GM12892 (cell line): ENCODE measurements at regions not wholly inside any gene's neighbourhood (a gene's known extent, or its start where the extent isn't known, plus 50 kb on each side); places are given as distances from the start of the nearest gene placed in this dataset.
"Not testable (repeated sequence)": the region's sequence is repeated elsewhere in the genome, so short reads cannot be mapped to it uniquely, and the experiment has no call there.

Experiments
- DNase-seq: peaks from one replicate; pipeline ENCODE4 v3.0.0; 2011; ENCODE audit not compliant: insufficient read length
- FAIRE-seq: peaks from 2 replicates; lab custom pipeline; 2011; peaks lifted over from hg19 to GRCh38; lab: Jason Lieb, UNC
- POLR2A ChIP-seq: IDR thresholded peaks from 2 replicates; pipeline ENCODE4 v1.6.1; 2011; ENCODE audit warnings: low read depth, low read length, control low read depth
- POLR2AphosphoS5 ChIP-seq: IDR thresholded peaks from 2 replicates; pipeline ENCODE4 v1.6.1; 2011; ENCODE audit warnings: low read depth, low read length, control low read depth
- TAF1 ChIP-seq: IDR thresholded peaks from 2 replicates; pipeline ENCODE4 v1.6.1; 2011; ENCODE audit warnings: low read depth, mild to moderate bottlenecking, control low read depth, low read length, borderline replicate concordance

DNA sequence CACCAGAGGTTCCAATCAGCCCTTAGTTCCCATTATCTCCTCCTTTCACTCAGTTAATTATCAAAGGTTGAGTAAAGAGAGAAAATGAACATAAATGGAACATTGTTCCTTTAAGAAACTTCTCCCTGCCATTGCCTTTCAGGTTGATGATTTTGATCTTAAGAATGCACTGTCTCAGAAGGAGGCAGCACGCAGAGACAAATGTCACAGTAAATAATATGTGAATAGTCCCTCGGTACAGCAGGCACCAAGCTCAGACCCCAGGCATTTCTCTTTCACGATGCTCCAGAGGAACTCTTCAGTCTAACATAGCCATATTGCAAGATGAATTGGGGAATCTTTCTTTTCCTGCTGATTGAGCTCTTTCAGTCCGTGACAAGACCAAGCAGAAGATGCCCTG lies 435.3 kb upstream of the SPTLC3 start:
- no peak for DNase-seq

DNA sequence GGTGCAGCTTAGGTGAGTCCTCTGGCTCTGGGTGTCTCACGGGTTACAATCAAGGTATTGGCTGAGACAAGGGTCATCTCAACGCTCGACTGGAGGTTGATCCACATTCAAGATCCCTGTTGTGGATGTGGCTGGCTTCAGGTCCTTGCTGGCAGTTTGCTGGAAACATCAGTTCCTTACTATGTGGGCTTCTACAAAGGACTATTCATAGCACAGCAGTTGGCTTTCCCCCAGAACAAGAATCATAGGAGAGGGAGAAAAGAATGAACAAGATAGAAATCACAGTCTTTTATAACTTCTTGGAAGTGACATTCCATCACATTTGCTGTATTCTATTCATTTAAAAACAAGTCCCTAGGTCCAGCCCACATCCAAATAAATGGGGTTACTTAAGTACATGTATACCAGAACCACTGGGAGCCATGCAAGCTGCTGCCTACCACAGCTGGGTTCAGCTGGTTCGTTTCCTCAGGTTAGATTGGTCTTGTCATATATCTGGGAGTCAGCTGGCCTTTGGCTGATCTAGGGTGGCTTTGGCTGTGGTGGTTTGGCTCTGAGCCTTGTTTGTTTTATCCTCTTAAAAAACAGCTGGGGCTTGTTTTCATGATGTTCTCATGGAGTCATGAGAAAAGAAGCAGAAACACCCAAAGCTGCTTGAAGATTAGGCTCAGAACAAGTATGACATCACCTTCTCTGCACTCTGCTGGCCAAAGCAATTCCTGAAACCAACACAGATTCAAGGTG lies 433.2 kb upstream of the SPTLC3 start:
- DNase-seq (no peak), FAIRE-seq (no peak)
- TF ChIP-seq POLR2AphosphoS5 (no peak), TAF1 (no peak)

More for the DNA sequence above, 435.3 kb upstream of the SPTLC3 start:
- TF ChIP-seq TAF1, result no peak
- TF ChIP-seq POLR2AphosphoS5, result no peak
- no peak for FAIRE-seq

DNA sequence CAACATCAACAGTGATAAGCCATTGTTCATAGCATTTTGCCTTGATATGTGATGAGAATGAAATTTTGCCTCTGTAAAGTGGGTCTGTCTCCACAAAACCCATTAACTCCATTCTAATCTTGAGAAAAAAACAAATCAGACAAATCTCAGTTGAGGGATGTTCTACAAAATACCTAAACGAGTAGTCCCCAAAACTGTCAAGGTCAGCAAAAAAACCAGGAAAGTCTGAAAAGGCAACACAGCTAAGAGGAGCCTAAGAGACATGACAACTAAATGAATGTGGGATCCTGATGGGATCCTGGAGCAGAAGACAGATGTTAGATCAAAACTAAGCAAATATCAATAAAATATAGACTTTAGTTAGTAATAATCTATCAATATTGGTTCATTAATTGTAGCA lies 431.6 kb upstream of the SPTLC3 start:
- DNase-seq, result no peak
- FAIRE-seq, result no peak
- TF ChIP-seq TAF1, result no peak
- TF ChIP-seq POLR2AphosphoS5, result no peak
- TF ChIP-seq POLR2A, result no peak

GRCh38 chr20:12581644-12582289 lies 427.0 kb upstream of the SPTLC3 start:
- DNase-seq (no peak), FAIRE-seq (no peak)
- TF ChIP-seq TAF1, result no peak
- TF ChIP-seq POLR2A, result no peak
- TF ChIP-seq POLR2AphosphoS5, result no peak

- not testable (repeated sequence) for DNase-seq, FAIRE-seq
Observed at GRCh38 chr20:12582710-12583109, 426.1 kb upstream of the SPTLC3 start.

DNA sequence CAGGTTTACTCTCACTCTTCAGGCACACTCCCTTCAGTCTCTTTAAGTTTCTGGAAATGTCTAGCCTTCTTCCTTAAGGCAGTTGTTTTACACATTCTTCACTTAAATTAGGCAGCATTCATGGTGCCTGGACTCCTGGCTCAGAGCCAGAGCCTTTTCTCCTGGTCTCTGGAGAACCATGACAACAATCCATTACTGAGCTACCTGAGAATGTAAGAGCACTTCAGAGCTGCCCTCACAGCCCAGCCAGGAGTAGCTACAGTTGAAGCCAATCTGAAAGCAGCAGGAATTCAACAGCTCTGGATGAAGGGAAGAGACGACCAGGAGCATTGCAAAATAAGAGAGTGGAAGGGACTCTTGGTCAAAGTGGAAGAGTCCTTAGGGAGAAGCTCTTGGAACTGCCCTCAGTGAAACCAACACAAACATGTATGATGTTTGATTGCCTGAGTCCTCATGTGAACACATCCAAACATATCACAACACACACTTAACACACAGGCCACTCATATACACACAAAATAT lies 416.8 kb upstream of the SPTLC3 start:
- TF ChIP-seq POLR2AphosphoS5, result no peak
- no peak for TF ChIP-seq TAF1
- TF ChIP-seq POLR2A, result no peak
- DNase-seq, result no peak
- FAIRE-seq, result no peak

DNA sequence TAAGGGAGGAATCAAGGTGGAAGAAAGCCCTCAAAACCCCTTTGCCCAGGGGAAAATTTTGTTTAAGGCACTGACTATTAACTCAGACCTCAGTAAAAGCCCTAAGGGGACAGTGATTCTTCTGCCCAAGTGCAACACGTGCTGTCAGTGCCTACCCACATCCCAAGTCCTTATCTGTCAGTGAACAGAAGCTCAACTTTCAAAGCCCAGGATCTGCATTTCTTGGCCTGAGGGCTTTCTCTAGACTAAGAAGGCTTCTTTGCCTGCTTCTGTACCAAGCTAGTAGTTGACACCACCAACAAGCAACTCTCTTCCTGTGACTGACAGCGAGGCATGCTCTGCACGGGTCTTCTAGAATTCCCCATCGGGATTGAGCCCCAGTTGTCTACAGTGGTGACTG lies 416.0 kb upstream of the SPTLC3 start:
- no peak for FAIRE-seq
- TF ChIP-seq POLR2AphosphoS5 (no peak), TAF1 (no peak), POLR2A (no peak)
- DNase-seq, result no peak

GRCh38 chr20:12593342-12593873 lies 415.4 kb upstream of the SPTLC3 start:
- DNase-seq, result no peak
- FAIRE-seq, result no peak
- TF ChIP-seq POLR2A (no peak), TAF1 (no peak), POLR2AphosphoS5 (no peak)

DNA sequence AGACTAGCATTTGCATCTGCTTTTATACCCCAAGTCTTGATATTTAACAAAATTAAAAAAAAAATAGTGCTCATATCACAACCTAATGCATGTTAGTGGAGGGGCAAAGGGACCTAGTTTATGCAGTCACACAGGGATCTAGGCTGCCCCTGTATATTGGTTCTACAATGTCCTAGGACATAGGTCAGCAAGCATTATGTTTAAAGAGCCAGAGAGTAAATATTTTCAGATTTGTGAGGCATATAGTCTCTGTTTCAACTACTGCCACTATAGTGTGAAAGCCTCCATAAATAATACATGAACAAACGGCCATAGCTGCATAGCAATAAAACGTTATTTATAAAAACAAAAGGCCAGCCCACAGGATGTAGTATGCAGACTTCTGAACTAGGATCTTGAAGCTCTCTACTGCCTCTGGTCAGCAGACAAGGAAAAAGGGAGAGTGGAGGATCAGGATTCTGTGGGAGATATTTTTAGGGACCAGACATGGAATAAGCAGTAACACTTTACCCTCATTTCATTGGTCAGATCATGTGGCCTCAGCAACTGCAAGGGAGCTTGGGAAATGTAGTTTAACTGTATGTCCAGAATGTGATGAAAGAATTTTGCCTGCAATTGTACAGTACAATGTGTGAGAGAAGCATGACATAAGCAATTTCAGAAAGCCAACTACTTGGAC lies 414.2 kb upstream of the SPTLC3 start:
- no peak for FAIRE-seq
- TF ChIP-seq TAF1 (no peak), POLR2A (no peak), POLR2AphosphoS5 (no peak)
- DNase-seq, result no peak

- no peak for DNase-seq
- FAIRE-seq, result no peak
- no peak for TF ChIP-seq POLR2AphosphoS5
- no peak for TF ChIP-seq TAF1
- no peak for TF ChIP-seq POLR2A
Observed at GRCh38 chr20:12595841-12596240, 412.9 kb upstream of the SPTLC3 start.

DNA sequence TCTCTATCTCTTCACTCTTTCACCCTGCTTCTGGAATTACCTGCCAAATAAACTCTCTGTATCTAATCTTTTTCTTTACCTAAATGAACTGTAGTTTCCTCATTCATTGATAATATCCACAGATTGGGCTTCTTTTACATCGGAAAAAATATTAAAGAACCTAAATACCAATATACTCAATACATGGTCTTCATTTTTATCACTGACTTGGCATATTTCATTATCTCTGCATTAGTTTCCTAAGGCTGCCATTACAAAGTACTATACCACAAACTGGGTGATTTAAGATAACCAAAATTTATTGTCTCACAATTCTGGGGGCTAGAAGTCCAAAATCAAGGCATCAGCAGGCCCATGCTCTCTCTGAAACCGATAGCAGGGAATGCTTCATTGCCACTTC lies 411.9 kb upstream of the SPTLC3 start:
- FAIRE-seq (no peak), DNase-seq (no peak)

More for the DNA sequence above, 411.9 kb upstream of the SPTLC3 start:
- no peak for TF ChIP-seq POLR2AphosphoS5
- no peak for TF ChIP-seq POLR2A
- TF ChIP-seq TAF1, result no peak
